K562 (cell line): ENCODE measurements at regions not wholly inside any gene's neighbourhood (a gene's known extent, or its start where the extent isn't known, plus 50 kb on each side); places are given as distances from the start of the nearest gene placed in this dataset.

Experiments used
- ATAC-seq: fragments of 200-7000 bp; cut with Tn5 transposase; 3 replicates; pipeline ENCODE4 v1.9.1; 2020; ENCODE audit warnings: moderate library complexity
- BruUV-seq: library from RNA; stranded (reverse); fragments of 400-500 nt; replicated peaks from 2 replicates; lab custom pipeline; 2021; lab: Mats Ljungman, UMichigan
- CTCF ChIA-PET: fragments of 300-600 bp; formaldehyde crosslinking; extraction: SDS; loops from one replicate; lab custom pipeline; 2021; ENCODE audit warnings: low intra/inter-chr PET ratio; lab: Yijun Ruan, JAX
- POLR2A ChIA-PET: fragments of 300-600, 350-650 bp; sonication (Branson Sonifier 250); formaldehyde crosslinking; extraction: SDS; loops from one replicate; lab custom pipeline; 2021; ENCODE audit warnings: antibody characterized with exemption, inconsistent platforms; lab: Yijun Ruan, JAX
- DNase-seq, 4 experiments: peaks; one replicate each; pipeline versions ENCODE4 v3.0.0 to v3.0.0-alpha.2; 2011 to 2018; ENCODE audit warnings: low spot score in 3 of 4, mixed read lengths in 3 of 4; ENCODE audit errors: extremely low read depth in 1 of 4
- FAIRE-seq: peaks from 2 replicates; lab custom pipeline; 2011; peaks lifted over from hg19 to GRCh38; lab: Jason Lieb, UNC
- H2AFZ ChIP-seq: 2 replicates; pipeline ENCODE4 v1.6.0; 2011; ENCODE audit warnings: low read depth, low read length, control low read depth, inconsistent platforms
- H3K27ac ChIP-seq: fragments of 200-600 bp; 3 replicates; pipeline ENCODE4 v1.8.0; 2011; ENCODE audit warnings: low read depth, mild to moderate bottlenecking, control low read depth, inconsistent platforms, low read length, moderate library complexity, mixed read lengths; ENCODE audit errors: extremely low read depth
- H3K27me3 ChIP-seq, 2 experiments: fragments of 300-600 bp in 1 of 2; 2 replicates in 1 of 2; 3 replicates in 1 of 2; pipeline versions ENCODE4 v1.6.0 to v1.8.0; 2011; ENCODE audit warnings: inconsistent platforms in 2 of 2, low read length in 2 of 2, mild to moderate bottlenecking in 1 of 2, mixed read lengths in 1 of 2, moderate library complexity in 1 of 2; ENCODE audit not compliant: control insufficient read depth in 2 of 2, insufficient read depth in 2 of 2
- H3K36me3 ChIP-seq: fragments of 300-600 bp; 3 replicates; pipeline ENCODE4 v1.8.0; 2011; ENCODE audit warnings: mild to moderate bottlenecking, low read length, inconsistent platforms; ENCODE audit not compliant: control insufficient read depth, insufficient read depth
- H3K4me1 ChIP-seq, 2 experiments: fragments of 200-600 bp in 1 of 2; replicated peaks in 1 of 2; 2 replicates in 1 of 2; 3 replicates in 1 of 2; pipeline versions ENCODE4 v1.5.1 to v1.8.0; 2011; ENCODE audit warnings: inconsistent platforms in 2 of 2, low read length in 2 of 2, mild to moderate bottlenecking in 1 of 2, mixed read lengths in 1 of 2, moderate library complexity in 1 of 2; ENCODE audit not compliant: control insufficient read depth in 2 of 2, insufficient read depth in 2 of 2
- H3K4me2 ChIP-seq: 2 replicates; pipeline ENCODE4 v1.6.1; 2011; ENCODE audit warnings: low read length, control low read depth, inconsistent platforms, mixed read lengths; ENCODE audit not compliant: insufficient read depth
- H3K4me3 ChIP-seq: fragments of 200-600 bp; sonication (generic), shearing (Covaris generic); 2 replicates; pipeline ENCODE4 v1.5.1; 2016; ENCODE audit warnings: control low read depth, inconsistent platforms
- H3K79me2 ChIP-seq: fragments of 200-600 bp; 3 replicates; pipeline ENCODE4 v1.8.0; 2011; ENCODE audit warnings: low read length, inconsistent platforms; ENCODE audit not compliant: control insufficient read depth, insufficient read depth
- H3K9ac ChIP-seq, 2 experiments: 2 replicates each; pipeline versions ENCODE4 v1.6.0 to v1.6.1; 2011; ENCODE audit warnings: low read depth in 2 of 2, low read length in 2 of 2, control low read depth in 1 of 2, inconsistent platforms in 1 of 2, mild to moderate bottlenecking in 1 of 2, mixed read lengths in 1 of 2; ENCODE audit not compliant: insufficient read depth in 1 of 2
- H3K9me1 ChIP-seq: one replicate; pipeline ENCODE4 v1.6.0; 2011; ENCODE audit warnings: inconsistent platforms, mild to moderate bottlenecking, low read length, moderate library complexity; ENCODE audit not compliant: control insufficient read depth, insufficient read depth
- H3K9me3 ChIP-seq: replicated peaks from 2 replicates; pipeline ENCODE4 v1.5.1; 2011; ENCODE audit warnings: low read depth, low read length, inconsistent platforms; ENCODE audit not compliant: control insufficient read depth, insufficient read depth
- H4K20me1 ChIP-seq: replicated peaks from 2 replicates; pipeline ENCODE4 v1.6.1; 2011; ENCODE audit warnings: low read length, inconsistent platforms, mixed read lengths; ENCODE audit not compliant: control insufficient read depth, insufficient read depth
- ARID4B ChIP-seq: sonication (generic); formaldehyde crosslinking; IDR thresholded peaks from 2 replicates; pipeline ENCODE4 v1.8.0; 2022; ENCODE audit warnings: mild to moderate bottlenecking, missing genetic modification reagents
- ATF7 ChIP-seq: fragments of 450-650 bp; IDR thresholded peaks from 2 replicates; pipeline ENCODE4 v1.7.1; 2014; ENCODE audit warnings: mild to moderate bottlenecking, moderate library complexity
- BRCA1 ChIP-seq, 2 experiments: fragments of 450-650 bp in 1 of 2; sonication (generic) in 1 of 2; formaldehyde crosslinking in 1 of 2; IDR thresholded peaks; 2 replicates each; pipeline versions ENCODE4 v1.5.0 to v1.6.1; 2017 to 2020; ENCODE audit warnings: mild to moderate bottlenecking in 1 of 2, missing genetic modification reagents in 1 of 2
- ESRRB ChIP-seq: fragments of 250-450 bp; sonication (Bioruptor Pico); IDR thresholded peaks from 2 replicates; pipeline ENCODE4 v1.5.0; 2020; ENCODE audit warnings: mild to moderate bottlenecking, moderate library complexity, borderline replicate concordance
- ETS1 ChIP-seq: conservative IDR thresholded peaks from 2 replicates; pipeline ENCODE4 v1.6.1; 2011; ENCODE audit warnings: low read depth, mild to moderate bottlenecking, low read length; ENCODE audit not compliant: control insufficient read depth
- MEF2A ChIP-seq: IDR thresholded peaks from 2 replicates; pipeline ENCODE4 v1.6.1; 2011; ENCODE audit warnings: low read depth, mild to moderate bottlenecking, low read length, moderate library complexity; ENCODE audit not compliant: control insufficient read depth
- MTA2 ChIP-seq: fragments of 450-650 bp; IDR thresholded peaks from 2 replicates; pipeline ENCODE4 v1.6.1; 2016; ENCODE audit warnings: low read depth
- NR4A1 ChIP-seq, 2 experiments: fragments of 250-450 bp in 1 of 2; fragments of 450-650 bp in 1 of 2; sonication (Bioruptor Pico) in 1 of 2; IDR thresholded peaks; 2 replicates each; pipeline versions ENCODE4 v1.4.0 to v1.6.1; 2016 to 2020; ENCODE audit warnings: mild to moderate bottlenecking in 2 of 2, missing compliant biosample characterization in 1 of 2, missing genetic modification characterization in 1 of 2, moderate library complexity in 1 of 2
- ZNF224 ChIP-seq: sonication (generic); formaldehyde crosslinking; IDR thresholded peaks from 2 replicates; pipeline ENCODE4 v1.8.0; 2022; ENCODE audit warnings: mild to moderate bottlenecking, missing genetic modification reagents
- ZNF77 ChIP-seq: fragments of 250-450 bp; sonication (Bioruptor Pico); IDR thresholded peaks from 2 replicates; pipeline ENCODE4 v1.5.0; 2020
- WGBS: fragments of 100-300 bp; shearing (Covaris generic); methylation state at CpG from one replicate; pipeline ENCODE4 v1.1.6; 2016; ENCODE audit warnings: low coverage, mixed read lengths; ENCODE audit not compliant: insufficient coverage; ENCODE audit errors: missing lambda C conversion rate; 5-methylcytosine and 5-hydroxymethylcytosine counted together
- in situ Hi-C: fragments of 300-500 bp; cut with MboI; formaldehyde crosslinking; loops from 4 replicates; pipeline ENCODE4 v1.15.0; 2018; ENCODE audit warnings: inconsistent platforms, mixed read lengths
- intact Hi-C: fragments of 100-400 bp; cut with micrococcal nuclease; formaldehyde crosslinking; loops from 2 replicates; pipeline ENCODE4 v1.14.2; 2022

- FAIRE-seq (no peak), ATAC-seq (no peak), DNase-seq (no peak)
- Histone ChIP-seq H3K9ac (no peak overlapping the region), H3K4me1 (no peaks in the 10 kb centered on the region), H3K79me2 (no peaks in the 10 kb centered on the region), H4K20me1 (no peaks in the 10 kb centered on the region), H3K4me2 (no peak overlapping the region), H2AFZ (no peak overlapping the region), H3K27me3 (no peaks in the 10 kb centered on the region; a peak in 1 of 5 replicates), H3K9me3 (no peaks in the 10 kb centered on the region), H3K27ac (no peak overlapping the region), H3K36me3 (no peaks in the 10 kb centered on the region), H3K9me1 (no peaks in the 10 kb centered on the region), H3K4me3 (no peak overlapping the region)
- ChIA-PET CTCF (no interaction called here), POLR2A (no interaction called here)
- intact Hi-C loops: no loop called here
- WGBS: 1% methylated on average over 12 of the region's 12 CpGs
- BruUV-seq: no TSS peak
- in situ Hi-C loops: no loop called here
- TF ChIP-seq BRCA1 (IDR thresholded peaks at IDR 0.05): no peak
- no peak for TF ChIP-seq BRCA1 (CRISPR knock-in tag; IDR thresholded peaks at IDR 0.05)
- no peak for TF ChIP-seq ESRRB
Observed at GRCh38 chr5:67350618-67351201, 154.1 kb upstream of the CD180 start.

GRCh38 chr5:67350185-67350584 is 153.6 kb upstream of the CD180 start:
- Histone ChIP-seq H3K9ac (no peak overlapping the region), H3K4me2 (no peak overlapping the region), H3K4me3 (no peak overlapping the region), H3K9me1 (no peaks in the 10 kb centered on the region), H3K27me3 (no peaks in the 10 kb centered on the region; a peak in 1 of 5 replicates), H2AFZ (no peak overlapping the region), H4K20me1 (no peaks in the 10 kb centered on the region), H3K27ac (no peak overlapping the region), H3K79me2 (no peaks in the 10 kb centered on the region), H3K4me1 (no peaks in the 10 kb centered on the region), H3K9me3 (no peaks in the 10 kb centered on the region), H3K36me3 (no peaks in the 10 kb centered on the region)
- FAIRE-seq: no peak
- WGBS: 0% methylated on average over 5 of the region's 5 CpGs
- no peak for DNase-seq
- no peak for ATAC-seq
- in situ Hi-C loops: no loop called here
- ChIA-PET CTCF (no interaction called here), POLR2A (no interaction called here)
- no TSS peak for BruUV-seq
- intact Hi-C loops: no loop called here
- TF ChIP-seq NR4A1 (CRISPR knock-in tag; IDR thresholded peaks at IDR 0.05) (no peak), NR4A1 (tag; IDR thresholded peaks at IDR 0.05) (no peak), ZNF224 (no peak), MEF2A (no peak), ATF7 (no peak), ZNF77 (CRISPR knock-in tag) (no peak), ETS1 (no peak), ARID4B (CRISPR knock-in tag) (no peak), MTA2 (no peak)
